HEK293T (cell line): ENCODE measurements at regions not wholly inside any gene's neighbourhood (a gene's known extent, or its start where the extent isn't known, plus 50 kb on each side); places are given as distances from the start of the nearest gene placed in this dataset.

Experiments used
- ARNT ChIP-seq: fragments of 450-650 bp; IDR thresholded peaks from 2 replicates; pipeline ENCODE4 v1.6.1; 2017; ENCODE audit warnings: mild to moderate bottlenecking
- BHLHE40 ChIP-seq: fragments of 450-650 bp; IDR thresholded peaks from 2 replicates; pipeline ENCODE4 v1.6.1; 2016; ENCODE audit warnings: mild to moderate bottlenecking, moderate library complexity, borderline replicate concordance
- CTBP1 ChIP-seq: fragments of 450-650 bp; IDR thresholded peaks from 2 replicates; pipeline ENCODE4 v1.6.1; 2016; ENCODE audit warnings: borderline replicate concordance
- FOXA1 ChIP-seq: fragments of 450-650 bp; IDR thresholded peaks from 2 replicates; pipeline ENCODE4 v1.6.1; 2016; ENCODE audit warnings: mild to moderate bottlenecking
- FOXM1 ChIP-seq: fragments of 450-650 bp; IDR thresholded peaks from 2 replicates; pipeline ENCODE4 v1.6.1; 2017; ENCODE audit warnings: mild to moderate bottlenecking, borderline replicate concordance
- L3MBTL2 ChIP-seq: fragments of 450-650 bp; conservative IDR thresholded peaks from 2 replicates; pipeline ENCODE4 v1.6.1; 2016; ENCODE audit warnings: mild to moderate bottlenecking
- NFRKB ChIP-seq: fragments of 450-650 bp; IDR thresholded peaks from 2 replicates; pipeline ENCODE4 v1.6.1; 2016; ENCODE audit warnings: mild to moderate bottlenecking, moderate library complexity
- SP1 ChIP-seq: fragments of 450-650 bp; IDR thresholded peaks from 2 replicates; pipeline ENCODE4 v1.6.1; 2017
- ZNF384 ChIP-seq: fragments of 450-650 bp; IDR thresholded peaks from 2 replicates; pipeline ENCODE4 v1.6.1; 2016
- TF ChIP-seq, protein P1 (sequence below): fragments of 450-650 bp; IDR thresholded peaks from 2 replicates; pipeline ENCODE4 v1.6.1; 2016

DNA sequence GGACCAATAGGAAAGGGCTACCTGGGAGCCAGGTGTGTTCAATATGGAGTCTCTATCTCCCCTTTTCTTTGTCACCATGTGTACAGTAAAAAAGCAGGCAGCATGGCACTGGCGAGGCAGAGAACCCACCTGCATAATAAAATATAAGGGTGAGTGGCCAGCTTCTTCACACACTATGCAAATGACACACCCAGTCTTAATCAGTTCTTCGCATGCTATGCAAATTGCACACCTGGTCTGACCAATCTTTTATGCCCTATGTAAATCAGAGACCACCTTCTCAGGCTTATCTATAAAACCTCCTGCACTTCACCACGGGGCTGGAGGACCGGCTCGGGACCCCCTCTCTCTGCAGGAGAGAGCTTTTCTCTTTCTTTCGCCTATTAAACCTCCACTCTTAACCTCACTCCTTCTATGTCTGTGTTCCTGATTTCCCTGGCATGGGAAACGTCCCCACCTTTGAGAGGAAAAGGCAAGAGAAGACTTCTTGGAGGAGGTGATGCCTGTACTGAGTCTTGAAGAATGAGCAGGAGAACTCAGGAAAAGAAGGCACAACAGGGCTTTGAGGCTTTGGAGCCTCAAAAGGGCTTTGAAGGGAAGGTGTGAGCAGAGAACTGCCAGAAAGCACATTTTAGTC, 502.1 kb downstream of the GRIN2A start:
- TF ChIP-seq SP1 = no peak
- no peak for TF ChIP-seq NFRKB
- TF ChIP-seq ZNF384 = no peak
- TF ChIP-seq FOXM1 = no peak
- TF ChIP-seq CTBP1 = no peak
- TF ChIP-seq L3MBTL2 = no peak
- no peak for TF ChIP-seq FOXA1
- TF ChIP-seq BHLHE40 = no peak
- TF ChIP-seq, protein P1, sequence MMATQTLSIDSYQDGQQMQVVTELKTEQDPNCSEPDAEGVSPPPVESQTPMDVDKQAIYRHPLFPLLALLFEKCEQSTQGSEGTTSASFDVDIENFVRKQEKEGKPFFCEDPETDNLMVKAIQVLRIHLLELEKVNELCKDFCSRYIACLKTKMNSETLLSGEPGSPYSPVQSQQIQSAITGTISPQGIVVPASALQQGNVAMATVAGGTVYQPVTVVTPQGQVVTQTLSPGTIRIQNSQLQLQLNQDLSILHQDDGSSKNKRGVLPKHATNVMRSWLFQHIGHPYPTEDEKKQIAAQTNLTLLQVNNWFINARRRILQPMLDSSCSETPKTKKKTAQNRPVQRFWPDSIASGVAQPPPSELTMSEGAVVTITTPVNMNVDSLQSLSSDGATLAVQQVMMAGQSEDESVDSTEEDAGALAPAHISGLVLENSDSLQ = no peak
- no peak for TF ChIP-seq ARNT
